ENCODE measurements at regions not wholly inside any gene's neighbourhood (a gene's known extent, or its start where the extent isn't known, plus 50 kb on each side); places are given as distances from the start of the nearest gene placed in this dataset.

- TF ChIP-seq ARID4B (CRISPR knock-in tag; IDR thresholded peaks at IDR 0.05; ENCODE audit: borderline replicate concordance) = no peak
- no peak for TF ChIP-seq E2F5 (CRISPR knock-in tag; IDR thresholded peaks at IDR 0.05)
These were observed 72.9 kb upstream of the TDRD3 start (continued) for GRCh38 chr13:60324131-60324530.

- TF ChIP-seq EMX1 (CRISPR knock-in tag; IDR thresholded peaks at IDR 0.05) (no peak), ZNF423 (CRISPR knock-in tag; IDR thresholded peaks at IDR 0.05) (no peak), FOXP1 (CRISPR knock-in tag; IDR thresholded peaks at IDR 0.05; ENCODE audit: borderline replicate concordance) (no peak), PRDM15 (CRISPR knock-in tag; IDR thresholded peaks at IDR 0.05) (no peak), NFATC4 (CRISPR knock-in tag; IDR thresholded peaks at IDR 0.05) (no peak), E2F5 (CRISPR knock-in tag; IDR thresholded peaks at IDR 0.05) (no peak), CTCF (IDR thresholded peaks at IDR 0.05) (no peak), FOXJ3 (CRISPR knock-in tag; IDR thresholded peaks at IDR 0.05; ENCODE audit: borderline replicate concordance) (no peak), NR3C1 (CRISPR knock-in tag; conservative IDR thresholded peaks at IDR 0.05; ENCODE audit: low read depth) (no peak)
- TF ChIP-seq, protein P1, sequence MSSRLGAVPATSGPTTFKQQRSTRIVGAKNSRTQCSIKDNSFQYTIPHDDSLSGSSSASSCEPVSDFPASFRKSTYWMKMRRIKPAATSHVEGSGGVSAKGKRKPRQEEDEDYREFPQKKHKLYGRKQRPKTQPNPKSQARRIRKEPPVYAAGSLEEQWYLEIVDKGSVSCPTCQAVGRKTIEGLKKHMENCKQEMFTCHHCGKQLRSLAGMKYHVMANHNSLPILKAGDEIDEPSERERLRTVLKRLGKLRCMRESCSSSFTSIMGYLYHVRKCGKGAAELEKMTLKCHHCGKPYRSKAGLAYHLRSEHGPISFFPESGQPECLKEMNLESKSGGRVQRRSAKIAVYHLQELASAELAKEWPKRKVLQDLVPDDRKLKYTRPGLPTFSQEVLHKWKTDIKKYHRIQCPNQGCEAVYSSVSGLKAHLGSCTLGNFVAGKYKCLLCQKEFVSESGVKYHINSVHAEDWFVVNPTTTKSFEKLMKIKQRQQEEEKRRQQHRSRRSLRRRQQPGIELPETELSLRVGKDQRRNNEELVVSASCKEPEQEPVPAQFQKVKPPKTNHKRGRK (CRISPR knock-in tag; IDR thresholded peaks at IDR 0.05; ENCODE audit: borderline replicate concordance) = no peak
- ATAC-seq = peak; percentile 64
- no peaks in the 10 kb centered on the region for H3K27me3 Mint-ChIP-seq (ENCODE audit: low read depth)
- H3K9me3 Mint-ChIP-seq = 0 out of 2 replicates have a peak, but pooled peaks cover 1% of the 10 kb centered on the region
- ChIA-PET CTCF (interaction anchor here (0.6 to 1.6 kb wide), 13 partner anchors 9 to 1204 kb away, joined by 3 to 7 read pairs (median 4); partner anchors contain the start of gene DIAPH3), POLR2A (interaction anchor here (0.7 kb wide), 1 partner anchor 317 kb away, joined by 4 read pairs; no protein-coding TSS in a partner anchor)
- H3K36me3 Mint-ChIP-seq = no peaks in the 10 kb centered on the region
- no peak for DNase-seq (ENCODE audit: low spot score)
- H3K4me3 Mint-ChIP-seq = no peak overlapping the region
- H3K27ac Mint-ChIP-seq = no peak overlapping the region
- peaks cover 2% of the 10 kb centered on the region for H3K4me1 Mint-ChIP-seq
These were observed 70.7 kb upstream of the TDRD3 start for GRCh38 chr13:60326273-60326672.
